Tibial nerve (tissue), 3 donors: ENCODE measurements at regions not wholly inside any gene's neighbourhood (a gene's known extent, or its start where the extent isn't known, plus 50 kb on each side); places are given as distances from the start of the nearest gene placed in this dataset.

Source experiments
- POLR2A ChIP-seq, 2 donors: fragments of 450-650 bp; IDR thresholded peaks; one replicate each; pipeline ENCODE4 v1.6.1; 2017; ENCODE audit warnings: antibody characterized with exemption in 2 of 2, mild to moderate bottlenecking in 2 of 2, moderate library complexity in 2 of 2
- TF ChIP-seq, protein P1 (sequence below), 5 experiments: fragments of 200-600 bp in 3 of 5; fragments of 450-650 bp in 2 of 5; sonication (generic) in 3 of 5; IDR thresholded peaks; one replicate each; pipeline ENCODE4 v1.5.1; 2016 to 2019; ENCODE audit warnings: antibody characterized with exemption in 5 of 5, mild to moderate bottlenecking in 3 of 5, moderate library complexity in 2 of 5

DNA sequence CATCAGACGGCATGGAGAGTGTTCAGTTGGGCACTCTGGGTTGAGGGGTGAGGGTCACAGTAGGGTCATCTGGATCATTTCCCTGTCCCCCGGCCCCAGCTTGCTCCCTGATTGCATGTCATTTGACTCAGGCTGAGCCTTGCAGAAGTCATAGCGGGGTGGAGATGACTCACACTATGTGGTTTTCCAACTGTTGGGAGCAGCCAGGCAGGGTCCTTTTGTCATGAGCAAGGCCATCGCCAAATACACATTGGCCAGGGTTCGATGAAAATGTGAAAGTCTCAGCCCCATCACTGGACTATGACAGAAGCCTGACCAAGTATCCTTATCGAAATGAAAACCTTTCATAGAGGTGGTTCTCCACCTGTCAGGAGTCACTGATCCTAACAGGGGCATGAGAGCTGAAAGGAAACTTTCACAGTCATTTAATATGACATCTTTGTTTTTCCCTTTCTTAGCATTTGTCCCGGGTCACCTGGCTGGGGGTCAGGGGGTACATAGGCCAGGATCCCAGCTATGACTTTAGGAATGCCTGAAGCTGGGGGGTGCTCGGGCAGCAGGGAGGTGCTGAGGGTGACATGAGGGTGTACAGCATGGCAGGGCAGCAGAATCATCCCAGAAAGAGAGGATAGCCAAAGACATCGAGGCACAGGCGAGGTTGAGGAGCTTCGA, 70.2 kb upstream of the CD93 start:
- no peak for TF ChIP-seq POLR2A (IDR thresholded peaks at IDR 0.05)
- TF ChIP-seq, protein P1, sequence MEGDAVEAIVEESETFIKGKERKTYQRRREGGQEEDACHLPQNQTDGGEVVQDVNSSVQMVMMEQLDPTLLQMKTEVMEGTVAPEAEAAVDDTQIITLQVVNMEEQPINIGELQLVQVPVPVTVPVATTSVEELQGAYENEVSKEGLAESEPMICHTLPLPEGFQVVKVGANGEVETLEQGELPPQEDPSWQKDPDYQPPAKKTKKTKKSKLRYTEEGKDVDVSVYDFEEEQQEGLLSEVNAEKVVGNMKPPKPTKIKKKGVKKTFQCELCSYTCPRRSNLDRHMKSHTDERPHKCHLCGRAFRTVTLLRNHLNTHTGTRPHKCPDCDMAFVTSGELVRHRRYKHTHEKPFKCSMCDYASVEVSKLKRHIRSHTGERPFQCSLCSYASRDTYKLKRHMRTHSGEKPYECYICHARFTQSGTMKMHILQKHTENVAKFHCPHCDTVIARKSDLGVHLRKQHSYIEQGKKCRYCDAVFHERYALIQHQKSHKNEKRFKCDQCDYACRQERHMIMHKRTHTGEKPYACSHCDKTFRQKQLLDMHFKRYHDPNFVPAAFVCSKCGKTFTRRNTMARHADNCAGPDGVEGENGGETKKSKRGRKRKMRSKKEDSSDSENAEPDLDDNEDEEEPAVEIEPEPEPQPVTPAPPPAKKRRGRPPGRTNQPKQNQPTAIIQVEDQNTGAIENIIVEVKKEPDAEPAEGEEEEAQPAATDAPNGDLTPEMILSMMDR (IDR thresholded peaks at IDR 0.05): no peak
